Gastroesophageal sphincter (tissue), 4 donors: ENCODE measurements at regions not wholly inside any gene's neighbourhood (a gene's known extent, or its start where the extent isn't known, plus 50 kb on each side); places are given as distances from the start of the nearest gene placed in this dataset.

ENCODE experiments used
- ATAC-seq: fragments of 150-250 bp; one replicate; pipeline ENCODE4 v1.9.1; 2016; ENCODE audit warnings: mild to moderate bottlenecking, moderate library complexity
- H3K27ac ChIP-seq, 4 donors: fragments of 200-600 bp; sonication (generic) in 3 of 4; 1 replicate in 3 of 4; 2 replicates in 1 of 4; pipeline ENCODE4 v1.5.1; 2016 to 2019
- H3K27me3 ChIP-seq: fragments of 200-600 bp; sonication (generic); one replicate; pipeline ENCODE4 v1.5.1; 2019
- H3K36me3 ChIP-seq, 2 donors: fragments of 200-600 bp; sonication (generic); one replicate each; pipeline ENCODE4 v1.5.1; 2019; ENCODE audit warnings: control low read depth in 1 of 2
- H3K4me1 ChIP-seq, 3 donors: fragments of 200-600 bp; sonication (generic); 1 replicate in 2 of 3; 2 replicates in 1 of 3; pipeline ENCODE4 v1.5.1; 2016 to 2019; ENCODE audit warnings: control low read depth in 2 of 3
- H3K4me3 ChIP-seq, 2 donors: fragments of 200-600 bp; sonication (generic); one replicate each; pipeline ENCODE4 v1.5.1; 2019; ENCODE audit warnings: mild to moderate bottlenecking in 1 of 2, moderate library complexity in 1 of 2
- H3K9me3 ChIP-seq, 3 donors: fragments of 200-600 bp; sonication (generic); one replicate each; pipeline ENCODE4 v1.5.1; 2017 to 2019; ENCODE audit warnings: control low read depth in 2 of 3
- EP300 ChIP-seq: sonication (generic); formaldehyde crosslinking; IDR thresholded peaks from one replicate; pipeline ENCODE4 v1.6.1; 2017; ENCODE audit warnings: antibody characterized with exemption, mild to moderate bottlenecking
- POLR2A ChIP-seq, 2 donors: fragments of 450-650 bp; IDR thresholded peaks; one replicate each; pipeline ENCODE4 v1.6.1; 2017; ENCODE audit warnings: antibody characterized with exemption in 2 of 2, mild to moderate bottlenecking in 2 of 2, moderate library complexity in 1 of 2
- POLR2AphosphoS5 ChIP-seq: sonication (generic); formaldehyde crosslinking; IDR thresholded peaks from one replicate; pipeline ENCODE4 v1.6.1; 2017; ENCODE audit warnings: antibody characterized with exemption
- WGBS, 2 donors: methylation state at CpG; one replicate each; pipeline ENCODE4 v1.1.5; 2018; ENCODE audit warnings: low coverage in 1 of 2; 5-methylcytosine and 5-hydroxymethylcytosine counted together
- TF ChIP-seq, protein P1 (sequence below), 4 experiments: fragments of 200-600 bp in 2 of 4; fragments of 450-650 bp in 2 of 4; sonication (generic) in 1 of 4; IDR thresholded peaks; one replicate each; pipeline ENCODE4 v1.5.1; 2017 to 2019; ENCODE audit warnings: antibody characterized with exemption in 4 of 4, mild to moderate bottlenecking in 2 of 4, moderate library complexity in 2 of 4

GRCh38 chr10:88063861-88064557 lies 200.6 kb downstream of the PTEN start:
- TF ChIP-seq POLR2A (IDR thresholded peaks at IDR 0.05) (no peak), POLR2AphosphoS5 (no peak), EP300 (no peak)
- TF ChIP-seq, protein P1, sequence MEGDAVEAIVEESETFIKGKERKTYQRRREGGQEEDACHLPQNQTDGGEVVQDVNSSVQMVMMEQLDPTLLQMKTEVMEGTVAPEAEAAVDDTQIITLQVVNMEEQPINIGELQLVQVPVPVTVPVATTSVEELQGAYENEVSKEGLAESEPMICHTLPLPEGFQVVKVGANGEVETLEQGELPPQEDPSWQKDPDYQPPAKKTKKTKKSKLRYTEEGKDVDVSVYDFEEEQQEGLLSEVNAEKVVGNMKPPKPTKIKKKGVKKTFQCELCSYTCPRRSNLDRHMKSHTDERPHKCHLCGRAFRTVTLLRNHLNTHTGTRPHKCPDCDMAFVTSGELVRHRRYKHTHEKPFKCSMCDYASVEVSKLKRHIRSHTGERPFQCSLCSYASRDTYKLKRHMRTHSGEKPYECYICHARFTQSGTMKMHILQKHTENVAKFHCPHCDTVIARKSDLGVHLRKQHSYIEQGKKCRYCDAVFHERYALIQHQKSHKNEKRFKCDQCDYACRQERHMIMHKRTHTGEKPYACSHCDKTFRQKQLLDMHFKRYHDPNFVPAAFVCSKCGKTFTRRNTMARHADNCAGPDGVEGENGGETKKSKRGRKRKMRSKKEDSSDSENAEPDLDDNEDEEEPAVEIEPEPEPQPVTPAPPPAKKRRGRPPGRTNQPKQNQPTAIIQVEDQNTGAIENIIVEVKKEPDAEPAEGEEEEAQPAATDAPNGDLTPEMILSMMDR (IDR thresholded peaks at IDR 0.05), result no peak
- peak; percentile 13 for ATAC-seq
- WGBS, 2 donors, result 37 to 42% methylated on average over 3 of the region's 4 CpGs
- peak overlapping the region in 2 of 4 donors; percentile 45 to 55 for H3K27ac ChIP-seq
- peaks cover 7 to 37% (median 11%) of the 10 kb centered on the region in 3 donors for H3K4me1 ChIP-seq
- H3K27me3 ChIP-seq, result no peaks in the 10 kb centered on the region
- H3K36me3 ChIP-seq, result no peaks in the 10 kb centered on the region
- H3K4me3 ChIP-seq, result no peak overlapping the region
- no peaks in the 10 kb centered on the region for H3K9me3 ChIP-seq

DNA sequence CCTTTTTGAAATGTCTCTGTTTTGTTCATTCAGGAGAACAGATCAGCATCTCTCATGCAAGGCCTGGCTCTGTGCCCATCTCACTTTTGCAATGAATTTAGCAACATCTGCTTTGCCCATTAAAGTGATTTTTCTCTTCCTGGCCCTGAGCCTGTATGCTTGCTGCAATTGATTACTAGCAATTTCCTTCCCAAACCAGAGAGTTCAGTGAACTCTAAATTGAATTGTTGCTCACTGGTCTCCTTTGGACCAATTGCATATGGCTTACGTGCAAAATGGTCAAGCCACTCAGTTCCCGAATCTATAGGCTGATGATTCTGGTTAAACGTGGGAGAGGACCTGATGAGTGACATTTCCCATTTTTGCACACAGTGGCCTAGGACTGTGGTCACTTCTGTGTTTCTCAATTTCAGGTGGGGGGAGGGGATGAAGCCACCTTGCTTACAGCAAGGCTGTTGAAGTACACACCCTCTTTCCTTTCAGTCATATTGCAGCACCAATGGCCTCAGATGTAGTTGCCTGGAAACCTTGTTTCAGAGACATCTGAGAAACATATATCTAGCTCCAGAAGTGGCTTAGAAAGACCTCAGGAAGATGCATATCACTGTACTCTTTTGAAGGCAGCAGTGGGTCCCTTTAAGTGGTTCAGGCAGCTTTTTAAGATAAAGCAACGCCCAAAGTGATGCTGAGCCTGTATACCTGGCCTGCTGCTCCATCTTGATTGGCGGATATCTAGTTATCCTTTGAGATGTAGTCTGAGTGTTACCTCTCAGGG lies 201.4 kb downstream of the PTEN start:
- ATAC-seq, result peak; percentile 49
- Histone ChIP-seq H3K4me3 (no peak overlapping the region), H3K27me3 (no peaks in the 10 kb centered on the region), H3K27ac (peak overlapping the region in 2 of 4 donors; percentile 15 to 26), H3K36me3 (no peaks in the 10 kb centered on the region), H3K4me1 (peaks cover 7 to 37% (median 11%) of the 10 kb centered on the region in 3 donors), H3K9me3 (no peaks in the 10 kb centered on the region)
- TF ChIP-seq EP300 (no peak), POLR2AphosphoS5 (peak; percentile 54), POLR2A (IDR thresholded peaks at IDR 0.05) (no peak)
- TF ChIP-seq, protein P1 (IDR thresholded peaks at IDR 0.05), result no peak
- WGBS, 2 donors, result 71 to 79% methylated on average over 5 of the region's 5 CpGs

GRCh38 chr10:88065383-88066049 lies 202.1 kb downstream of the PTEN start:
- peak overlapping the region in 2 of 4 donors; percentile 15 to 26 for H3K27ac ChIP-seq
- H3K4me1 ChIP-seq, result peaks cover 7 to 37% (median 11%) of the 10 kb centered on the region in 3 donors
- ATAC-seq, result no peak
- TF ChIP-seq EP300, result no peak
- no peak for TF ChIP-seq POLR2AphosphoS5
- no peak for TF ChIP-seq POLR2A (IDR thresholded peaks at IDR 0.05)
- TF ChIP-seq, protein P1 (IDR thresholded peaks at IDR 0.05), result no peak
- H3K9me3 ChIP-seq, result no peaks in the 10 kb centered on the region
- 80 to 85% methylated on average over 4 to 5 of the region's 5 CpGs for whole genome bisulfite sequencing, 2 donors
- H3K4me3 ChIP-seq, result no peak overlapping the region
- H3K36me3 ChIP-seq, result no peaks in the 10 kb centered on the region
- H3K27me3 ChIP-seq, result no peaks in the 10 kb centered on the region

DNA sequence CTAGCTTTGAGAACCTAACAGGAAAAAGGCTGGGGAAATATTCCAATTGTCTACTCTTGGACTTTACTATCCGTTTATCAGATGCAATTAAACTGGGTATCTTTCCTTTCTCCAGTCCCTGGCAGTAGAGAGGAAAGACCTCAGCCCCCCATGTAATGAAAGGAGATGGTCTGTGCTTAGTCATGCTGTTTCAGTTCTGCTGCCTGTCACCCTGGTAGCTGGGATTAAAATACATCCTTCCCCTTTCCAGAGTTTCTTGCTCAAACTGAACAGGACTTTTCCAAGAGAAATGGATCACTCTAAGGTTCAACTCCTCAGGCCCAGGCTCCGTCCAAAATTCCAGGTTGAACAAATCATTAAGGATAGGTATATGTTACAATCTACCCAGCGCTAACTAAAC lies 202.9 kb downstream of the PTEN start:
- 85 to 92% methylated on average over 2 to 3 of the region's 3 CpGs for WGBS, 2 donors
- no peak for TF ChIP-seq POLR2A (IDR thresholded peaks at IDR 0.05)
- ATAC-seq, result no peak
- Histone ChIP-seq H3K9me3 (no peaks in the 10 kb centered on the region), H3K4me1 (peaks cover 7 to 37% (median 11%) of the 10 kb centered on the region in 3 donors), H3K27me3 (no peaks in the 10 kb centered on the region), H3K36me3 (no peaks in the 10 kb centered on the region), H3K4me3 (no peak overlapping the region), H3K27ac (peak overlapping the region in 1 of 4 donors; percentile 10)

DNA sequence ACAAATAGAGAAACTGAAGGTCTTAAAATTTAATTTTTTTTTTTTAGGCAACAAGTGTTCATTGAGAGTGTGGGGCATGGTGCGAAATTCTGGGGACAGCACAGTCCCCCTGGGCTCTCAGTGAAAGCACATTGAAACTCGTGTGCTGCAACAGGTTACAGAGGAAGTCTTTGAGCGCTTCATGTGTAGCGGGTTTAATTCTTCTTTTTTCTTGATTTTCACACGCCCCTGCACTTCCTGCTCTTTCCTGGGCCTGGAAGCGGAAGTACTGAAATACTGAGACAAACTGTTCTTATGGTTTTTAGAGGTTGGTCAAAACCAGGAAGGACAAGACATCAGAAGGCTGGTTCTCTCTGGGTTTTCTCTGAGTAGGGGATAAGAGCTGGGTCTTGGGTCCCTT lies 203.5 kb downstream of the PTEN start:
- TF ChIP-seq POLR2AphosphoS5 (no peak), EP300 (no peak), POLR2A (IDR thresholded peaks at IDR 0.05) (no peak)
- TF ChIP-seq, protein P1 (IDR thresholded peaks at IDR 0.05), result no peak
- ATAC-seq, result peak; percentile 15
- WGBS, 2 donors, result 78 to 90% methylated on average over 5 to 6 of the region's 6 CpGs

More for the DNA sequence above, 203.5 kb downstream of the PTEN start:
- Histone ChIP-seq H3K27me3 (no peaks in the 10 kb centered on the region), H3K36me3 (no peaks in the 10 kb centered on the region), H3K4me1 (peaks cover 7 to 34% (median 11%) of the 10 kb centered on the region in 3 donors), H3K4me3 (no peak overlapping the region), H3K9me3 (no peaks in the 10 kb centered on the region), H3K27ac (peak overlapping the region in 1 of 4 donors; percentile 10)
